MM.1S (cell line): ENCODE measurements at regions not wholly inside any gene's neighbourhood (a gene's known extent, or its start where the extent isn't known, plus 50 kb on each side); places are given as distances from the start of the nearest gene placed in this dataset.

Experiments used
- DNase-seq: peaks from one replicate; pipeline ENCODE4 v3.0.0-alpha.2; 2015
- H2AFZ ChIP-seq: fragments of 300-600 bp; sonication (generic); 2 replicates; pipeline ENCODE4 v1.6.0; 2016; ENCODE audit warnings: antibody characterized with exemption, low read length
- H3F3A ChIP-seq: fragments of 300-600 bp; sonication (generic); 2 replicates; pipeline ENCODE4 v1.6.1; 2016; ENCODE audit warnings: mild to moderate bottlenecking, antibody characterized with exemption, low read length, moderate library complexity, mixed read lengths; ENCODE audit not compliant: insufficient read depth
- H3K27ac ChIP-seq: fragments of 300-600 bp; sonication (generic); 2 replicates; pipeline ENCODE4 v1.5.1; 2016; ENCODE audit warnings: mild to moderate bottlenecking, low read length
- H3K27me3 ChIP-seq: fragments of 300-600 bp; sonication (generic); replicated peaks from 2 replicates; pipeline ENCODE4 v1.6.0; 2016; ENCODE audit warnings: low read length; ENCODE audit not compliant: insufficient read depth
- H3K36me3 ChIP-seq: fragments of 300-600 bp; sonication (generic); replicated peaks from 2 replicates; pipeline ENCODE4 v1.6.1; 2016; ENCODE audit warnings: mild to moderate bottlenecking, low read length, mixed read lengths; ENCODE audit not compliant: insufficient read depth
- H3K4me1 ChIP-seq: fragments of 300-600 bp; sonication (generic); 2 replicates; pipeline ENCODE4 v1.6.1; 2016; ENCODE audit warnings: low read length, mixed read lengths
- H3K4me2 ChIP-seq: fragments of 300-600 bp; sonication (generic); 2 replicates; pipeline ENCODE4 v1.6.0; 2016; ENCODE audit warnings: low read depth, low read length
- H3K4me3 ChIP-seq: fragments of 300-600 bp; sonication (generic); 2 replicates; pipeline ENCODE4 v1.5.1; 2016; ENCODE audit warnings: low read length, mixed read lengths
- H3K79me2 ChIP-seq: fragments of 300-600 bp; sonication (generic); 2 replicates; pipeline ENCODE4 v1.6.1; 2016; ENCODE audit warnings: mixed run types, low read length, mixed read lengths
- H3K9ac ChIP-seq: fragments of 300-600 bp; sonication (generic); 2 replicates; pipeline ENCODE4 v1.6.1; 2016; ENCODE audit warnings: low read length, mixed read lengths
- H3K9me2 ChIP-seq: fragments of 300-600 bp; sonication (generic); replicated peaks from 2 replicates; pipeline ENCODE4 v1.6.1; 2016; ENCODE audit warnings: mild to moderate bottlenecking, low read length, mixed read lengths; ENCODE audit not compliant: insufficient read depth
- H3K9me3 ChIP-seq: fragments of 300-600 bp; sonication (generic); replicated peaks from 2 replicates; pipeline ENCODE4 v1.6.1; 2016; ENCODE audit warnings: mild to moderate bottlenecking, low read length, mixed read lengths; ENCODE audit not compliant: insufficient read depth
- H4K20me1 ChIP-seq: fragments of 300-600 bp; sonication (generic); 2 replicates; pipeline ENCODE4 v1.6.1; 2016; ENCODE audit warnings: mild to moderate bottlenecking, low read length, moderate library complexity, mixed read lengths; ENCODE audit not compliant: insufficient read depth
- EZH2 ChIP-seq: fragments of 300-600 bp; sonication (generic); optimal IDR thresholded peaks from 2 replicates; pipeline ENCODE3; 2017; ENCODE audit warnings: low read depth, mild to moderate bottlenecking, antibody characterized with exemption, low read length, mixed read lengths
- EZH2phosphoT487 ChIP-seq: fragments of 300-600 bp; sonication (generic); IDR thresholded peaks from 2 replicates; pipeline ENCODE4 v1.6.1; 2018; ENCODE audit warnings: antibody characterized with exemption, low read length
- TF ChIP-seq, protein P1 (sequence below): fragments of 300-600 bp; sonication (generic); IDR thresholded peaks from 2 replicates; pipeline ENCODE4 v1.5.1; 2016; ENCODE audit warnings: antibody characterized with exemption, low read length, mixed read lengths

DNA sequence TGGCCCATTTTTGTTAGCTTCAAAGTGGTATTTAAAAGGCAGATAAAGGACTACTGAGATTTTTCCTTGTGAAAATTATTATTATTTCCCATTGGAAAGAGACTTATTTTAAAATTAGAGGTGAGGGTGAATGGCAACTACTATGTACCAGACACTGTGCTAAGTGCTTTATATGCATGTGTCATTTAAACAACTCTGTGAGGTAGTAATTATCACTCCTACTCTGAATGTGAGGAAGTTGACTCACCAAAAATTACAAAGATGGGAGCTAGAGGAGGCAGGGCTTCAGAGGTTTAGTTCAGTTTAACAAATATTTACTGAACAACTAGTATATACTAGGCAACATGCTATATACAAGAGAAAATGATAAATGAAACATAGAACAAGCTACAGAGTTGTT is 78.2 kb downstream of the MSL3 start:
- no peak overlapping the region for H3K4me3 ChIP-seq
- no peak overlapping the region for H3K9ac ChIP-seq
- TF ChIP-seq EZH2 = no peak
- TF ChIP-seq, protein P1, sequence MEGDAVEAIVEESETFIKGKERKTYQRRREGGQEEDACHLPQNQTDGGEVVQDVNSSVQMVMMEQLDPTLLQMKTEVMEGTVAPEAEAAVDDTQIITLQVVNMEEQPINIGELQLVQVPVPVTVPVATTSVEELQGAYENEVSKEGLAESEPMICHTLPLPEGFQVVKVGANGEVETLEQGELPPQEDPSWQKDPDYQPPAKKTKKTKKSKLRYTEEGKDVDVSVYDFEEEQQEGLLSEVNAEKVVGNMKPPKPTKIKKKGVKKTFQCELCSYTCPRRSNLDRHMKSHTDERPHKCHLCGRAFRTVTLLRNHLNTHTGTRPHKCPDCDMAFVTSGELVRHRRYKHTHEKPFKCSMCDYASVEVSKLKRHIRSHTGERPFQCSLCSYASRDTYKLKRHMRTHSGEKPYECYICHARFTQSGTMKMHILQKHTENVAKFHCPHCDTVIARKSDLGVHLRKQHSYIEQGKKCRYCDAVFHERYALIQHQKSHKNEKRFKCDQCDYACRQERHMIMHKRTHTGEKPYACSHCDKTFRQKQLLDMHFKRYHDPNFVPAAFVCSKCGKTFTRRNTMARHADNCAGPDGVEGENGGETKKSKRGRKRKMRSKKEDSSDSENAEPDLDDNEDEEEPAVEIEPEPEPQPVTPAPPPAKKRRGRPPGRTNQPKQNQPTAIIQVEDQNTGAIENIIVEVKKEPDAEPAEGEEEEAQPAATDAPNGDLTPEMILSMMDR = no peak
- no peak for TF ChIP-seq EZH2phosphoT487
- no peak for DNase-seq
- H3F3A ChIP-seq = no peaks in the 10 kb centered on the region
- H3K9me2 ChIP-seq = no peaks in the 10 kb centered on the region
- no peaks in the 10 kb centered on the region for H3K4me1 ChIP-seq
- no peaks in the 10 kb centered on the region for H4K20me1 ChIP-seq
- H3K36me3 ChIP-seq = no peaks in the 10 kb centered on the region
- no peak overlapping the region for H2AFZ ChIP-seq
- H3K79me2 ChIP-seq = no peaks in the 10 kb centered on the region
- no peak overlapping the region for H3K4me2 ChIP-seq
- H3K27ac ChIP-seq = no peak overlapping the region
- no peaks in the 10 kb centered on the region for H3K27me3 ChIP-seq
- H3K9me3 ChIP-seq = no peaks in the 10 kb centered on the region

DNA sequence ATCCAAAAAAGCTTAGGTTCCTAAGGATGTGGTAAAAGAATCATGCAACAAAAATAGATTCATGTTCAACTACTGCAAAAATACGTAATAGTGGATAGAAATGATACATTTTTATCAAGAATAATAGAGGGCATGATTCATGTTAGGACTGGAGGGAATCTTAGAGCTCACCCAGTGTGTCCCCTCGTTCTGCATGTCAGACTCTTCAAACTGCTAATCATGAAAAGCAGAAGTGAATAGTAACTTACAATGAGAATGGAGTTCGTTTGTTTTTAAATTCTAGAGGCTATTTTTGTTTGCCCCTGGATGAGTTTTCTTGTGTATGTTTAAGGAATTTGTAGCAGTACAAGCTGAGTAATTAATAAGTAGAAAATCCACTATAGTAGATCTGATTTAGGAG is 79.4 kb downstream of the MSL3 start:
- no peak overlapping the region for H3K4me3 ChIP-seq
- H2AFZ ChIP-seq = no peak overlapping the region
- H3K79me2 ChIP-seq = no peaks in the 10 kb centered on the region
- no peak overlapping the region for H3K27ac ChIP-seq
- no peak overlapping the region for H3K9ac ChIP-seq
- H3K9me3 ChIP-seq = no peaks in the 10 kb centered on the region
- H4K20me1 ChIP-seq = no peaks in the 10 kb centered on the region
- no peaks in the 10 kb centered on the region for H3F3A ChIP-seq
- no peak overlapping the region for H3K4me2 ChIP-seq
- DNase-seq = no peak
- no peaks in the 10 kb centered on the region for H3K9me2 ChIP-seq
- no peaks in the 10 kb centered on the region for H3K36me3 ChIP-seq
- H3K4me1 ChIP-seq = no peaks in the 10 kb centered on the region
- H3K27me3 ChIP-seq = no peaks in the 10 kb centered on the region
- TF ChIP-seq EZH2 (no peak), EZH2phosphoT487 (no peak)
- TF ChIP-seq, protein P1 = no peak

DNA sequence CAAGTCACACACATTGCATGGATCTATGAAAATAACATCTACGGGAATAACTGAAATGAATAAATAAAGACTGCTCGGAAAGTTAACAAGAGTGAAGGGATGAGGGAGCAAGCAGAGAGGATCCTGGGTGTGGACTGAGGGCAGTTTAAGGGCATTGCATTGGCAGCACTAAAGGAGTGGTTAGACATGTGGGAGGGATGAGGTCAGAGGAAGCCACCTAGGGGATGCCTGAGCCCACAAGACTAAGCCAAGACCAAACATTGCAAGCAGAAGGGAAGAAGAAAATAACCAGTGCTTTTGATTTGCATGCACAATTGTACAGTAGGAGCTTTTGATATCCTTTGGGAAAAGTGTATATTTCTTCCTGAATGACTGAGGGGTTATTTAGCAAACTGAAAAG is 106.1 kb downstream of the MSL3 start:
- Histone ChIP-seq H3K36me3 (no peaks in the 10 kb centered on the region), H2AFZ (no peak overlapping the region), H4K20me1 (no peaks in the 10 kb centered on the region), H3K27ac (no peak overlapping the region), H3K9me2 (no peaks in the 10 kb centered on the region), H3K4me2 (no peak overlapping the region), H3K9me3 (no peaks in the 10 kb centered on the region), H3K9ac (no peak overlapping the region), H3F3A (no peaks in the 10 kb centered on the region), H3K4me3 (no peak overlapping the region), H3K27me3 (no peaks in the 10 kb centered on the region), H3K79me2 (no peaks in the 10 kb centered on the region), H3K4me1 (no peaks in the 10 kb centered on the region)
- TF ChIP-seq EZH2 (no peak), EZH2phosphoT487 (no peak)
- TF ChIP-seq, protein P1 = no peak
- DNase-seq = no peak
